GM12864 (cell line): ENCODE measurements at regions not wholly inside any gene's neighbourhood (a gene's known extent, or its start where the extent isn't known, plus 50 kb on each side); places are given as distances from the start of the nearest gene placed in this dataset.

Source experiments
- DNase-seq: peaks from one replicate; pipeline ENCODE4 v3.0.0-alpha.2; 2011; ENCODE audit warnings: low read depth
- H3K4me3 ChIP-seq: 2 replicates; pipeline ENCODE4 v1.5.1; 2011; ENCODE audit warnings: mild to moderate bottlenecking, low read depth, low read length, control low read depth
- CTCF ChIP-seq: IDR thresholded peaks from 2 replicates; pipeline ENCODE4 v1.5.1; 2011; ENCODE audit warnings: low read depth, mild to moderate bottlenecking, moderate library complexity, low read length, control low read depth, inconsistent platforms; ENCODE audit errors: missing control alignments

- TF ChIP-seq CTCF: no peak
- H3K4me3 ChIP-seq: no peak overlapping the region
- DNase-seq: no peak
These were observed 958.8 kb upstream of the ZNF722 start for GRCh38 chr7:63039882-63040281.

GRCh38 chr7:63040336-63040735 is 958.3 kb upstream of the ZNF722 start:
- no peak overlapping the region for H3K4me3 ChIP-seq
- no peak for TF ChIP-seq CTCF
- DNase-seq: no peak

GRCh38 chr7:63040966-63041610 is 957.6 kb upstream of the ZNF722 start:
- no peak overlapping the region for H3K4me3 ChIP-seq
- DNase-seq: no peak
- TF ChIP-seq CTCF: no peak

- TF ChIP-seq CTCF: no peak
- no peak overlapping the region for H3K4me3 ChIP-seq
- no peak for DNase-seq
These were observed 956.9 kb upstream of the ZNF722 start for GRCh38 chr7:63041786-63042185.

GRCh38 chr7:63042730-63043511 is 955.7 kb upstream of the ZNF722 start:
- no peak for DNase-seq
- H3K4me3 ChIP-seq: no peak overlapping the region
- no peak for TF ChIP-seq CTCF

- no peak overlapping the region for H3K4me3 ChIP-seq
- no peak for TF ChIP-seq CTCF
- no peak for DNase-seq
These were observed 954.7 kb upstream of the ZNF722 start for GRCh38 chr7:63043657-63044543.
